ENCODE measurements at regions not wholly inside any gene's neighbourhood (a gene's known extent, or its start where the extent isn't known, plus 50 kb on each side); places are given as distances from the start of the nearest gene placed in this dataset.

- Histone ChIP-seq H3K79me2 (ENCODE audit: low read length) (no peaks in the 10 kb centered on the region), H3K4me3 (ENCODE audit: low read length) (no peak overlapping the region), H3K9ac (ENCODE audit: low read length) (no peak overlapping the region), H3K4me2 (ENCODE audit: low read length) (peak overlapping the region; percentile 39; the same call in 1 of the 2 replicates), H3K27me3 (ENCODE audit: low read length) (no peaks in the 10 kb centered on the region), H3K27ac (ENCODE audit: low read length) (no peak overlapping the region), H3K36me3 (ENCODE audit: low read depth, low read length) (no peaks in the 10 kb centered on the region), H2AFZ (ENCODE audit: low read length) (no peak overlapping the region), H3K4me1 (ENCODE audit: insufficient read depth, low read length) (peaks cover 6% of the 10 kb centered on the region; the same call in 1 of the 2 replicates), H3F3A (ENCODE audit: low read length, unreplicated experiment) (no peaks in the 10 kb centered on the region), H4K20me1 (ENCODE audit: low read length) (no peaks in the 10 kb centered on the region), H3K9me2 (replicated peaks; ENCODE audit: low read length) (no peaks in the 10 kb centered on the region), H3K9me3 (ENCODE audit: low read length) (no peaks in the 10 kb centered on the region)
- BruUV-seq (replicated peaks): no TSS peak
- ChIA-PET CTCF (no interaction called here), POLR2A (ENCODE audit: unreplicated experiment) (no interaction called here)
- peak; percentile 57 for DNase-seq
- intact Hi-C loops (cut with micrococcal nuclease): loop anchor here (5.0 kb wide), 1 partner anchor 545 kb away; no protein-coding TSS in a partner anchor
- ATAC-seq: peak; percentile 78
- TF ChIP-seq CTCF (conservative IDR thresholded peaks at IDR 0.05; ENCODE audit: low read depth, low read length) (no peak), EZH2phosphoT487 (IDR thresholded peaks at IDR 0.05; ENCODE audit: borderline replicate concordance, low read length) (no peak), EZH2 (IDR thresholded peaks at IDR 0.05; ENCODE audit: low read length, unreplicated experiment) (no peak)
Observed at GRCh38 chr4:31592293-31592692, 872.1 kb downstream of the PCDH7 start.

- DNase-seq (no peak), ATAC-seq (no peak)
- H2AFZ ChIP-seq (ENCODE audit: low read length): no peak overlapping the region
- no peaks in the 10 kb centered on the region for H3K9me3 ChIP-seq (ENCODE audit: low read length)
- no peaks in the 10 kb centered on the region for H3K79me2 ChIP-seq (ENCODE audit: low read length)
- no peak overlapping the region for H3K9ac ChIP-seq (ENCODE audit: low read length)
- BruUV-seq (replicated peaks): no TSS peak
- H3K27ac ChIP-seq (ENCODE audit: low read length): no peak overlapping the region
- H3K4me1 ChIP-seq (ENCODE audit: insufficient read depth, low read length): peaks cover 6% of the 10 kb centered on the region; the same call in 1 of the 2 replicates
- no peaks in the 10 kb centered on the region for H3K27me3 ChIP-seq (ENCODE audit: low read length)
- no peaks in the 10 kb centered on the region for H4K20me1 ChIP-seq (ENCODE audit: low read length)
- H3K4me2 ChIP-seq (ENCODE audit: low read length): no peak overlapping the region
- CTCF ChIA-PET: no interaction called here
- POLR2A ChIA-PET (ENCODE audit: unreplicated experiment): no interaction called here
- H3K9me2 ChIP-seq (replicated peaks; ENCODE audit: low read length): no peaks in the 10 kb centered on the region
- TF ChIP-seq CTCF (conservative IDR thresholded peaks at IDR 0.05; ENCODE audit: low read depth, low read length): no peak
- no peak for TF ChIP-seq EZH2phosphoT487 (IDR thresholded peaks at IDR 0.05; ENCODE audit: borderline replicate concordance, low read length)
- no peak for TF ChIP-seq EZH2 (IDR thresholded peaks at IDR 0.05; ENCODE audit: low read length, unreplicated experiment)
- intact Hi-C loops (cut with micrococcal nuclease): no loop called here
- no peaks in the 10 kb centered on the region for H3K36me3 ChIP-seq (ENCODE audit: low read depth, low read length)
- no peaks in the 10 kb centered on the region for H3F3A ChIP-seq (ENCODE audit: low read length, unreplicated experiment)
- H3K4me3 ChIP-seq (ENCODE audit: low read length): no peak overlapping the region
Observed at GRCh38 chr4:31595496-31595895, 875.3 kb downstream of the PCDH7 start.

GRCh38 chr4:31598639-31599038, 878.5 kb downstream of the PCDH7 start:
- no peaks in the 10 kb centered on the region for H3K9me2 ChIP-seq (replicated peaks; ENCODE audit: low read length)
- ATAC-seq: no peak
- no peak overlapping the region for H3K4me3 ChIP-seq (ENCODE audit: low read length)
- no peaks in the 10 kb centered on the region for H3K9me3 ChIP-seq (ENCODE audit: low read length)
- H2AFZ ChIP-seq (ENCODE audit: low read length): no peak overlapping the region
- H3F3A ChIP-seq (ENCODE audit: low read length, unreplicated experiment): no peaks in the 10 kb centered on the region
- intact Hi-C loops (cut with micrococcal nuclease): no loop called here
- no peaks in the 10 kb centered on the region for H3K36me3 ChIP-seq (ENCODE audit: low read depth, low read length)
- no peaks in the 10 kb centered on the region for H3K4me1 ChIP-seq (ENCODE audit: insufficient read depth, low read length)
- TF ChIP-seq EZH2 (IDR thresholded peaks at IDR 0.05; ENCODE audit: low read length, unreplicated experiment) (no peak), EZH2phosphoT487 (IDR thresholded peaks at IDR 0.05; ENCODE audit: borderline replicate concordance, low read length) (no peak), CTCF (conservative IDR thresholded peaks at IDR 0.05; ENCODE audit: low read depth, low read length) (no peak)
- H3K9ac ChIP-seq (ENCODE audit: low read length): no peak overlapping the region
- no peak for DNase-seq
- BruUV-seq (replicated peaks): no TSS peak
- no peaks in the 10 kb centered on the region for H3K79me2 ChIP-seq (ENCODE audit: low read length)
- POLR2A ChIA-PET (ENCODE audit: unreplicated experiment): no interaction called here
- CTCF ChIA-PET: no interaction called here
- H3K27ac ChIP-seq (ENCODE audit: low read length): no peak overlapping the region
- H4K20me1 ChIP-seq (ENCODE audit: low read length): no peaks in the 10 kb centered on the region
- no peaks in the 10 kb centered on the region for H3K27me3 ChIP-seq (ENCODE audit: low read length)
- H3K4me2 ChIP-seq (ENCODE audit: low read length): no peak overlapping the region
